Activated CD4-positive, CD25-positive, alpha-beta regulatory T cell treated with anti-CD3 and anti-CD28 coated beads, Interleukin-2, amount 50 U/mL, for 16 hours (primary cell): ENCODE measurements at regions not wholly inside any gene's neighbourhood (a gene's known extent, or its start where the extent isn't known, plus 50 kb on each side); places are given as distances from the start of the nearest gene placed in this dataset.

ENCODE experiments used
- DNase-seq: peaks from one replicate; pipeline ENCODE4 v3.0.0-alpha.2; 2020; ENCODE audit warnings: low read depth, low spot score

DNA sequence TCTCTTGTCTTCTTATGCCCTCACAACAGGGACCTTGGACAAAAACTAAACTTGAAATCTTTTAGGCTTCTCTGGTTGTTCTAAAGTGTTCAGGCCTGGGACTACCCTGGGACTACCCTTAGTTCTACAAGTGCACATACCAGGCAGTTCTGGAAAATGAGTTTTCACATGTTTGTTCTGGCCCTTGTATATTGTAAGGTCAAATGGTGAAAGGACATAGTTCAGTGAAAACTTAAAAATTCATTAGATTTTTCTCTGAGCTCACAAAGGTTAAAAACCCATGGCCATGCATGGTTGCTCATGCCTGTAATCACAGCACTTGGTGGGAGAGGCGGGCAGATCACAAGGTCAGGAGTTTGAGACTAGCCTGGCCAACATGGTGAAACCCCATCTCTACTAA lies 875.5 kb upstream of the FAM98A start:
- DNase-seq, result no peak

DNA sequence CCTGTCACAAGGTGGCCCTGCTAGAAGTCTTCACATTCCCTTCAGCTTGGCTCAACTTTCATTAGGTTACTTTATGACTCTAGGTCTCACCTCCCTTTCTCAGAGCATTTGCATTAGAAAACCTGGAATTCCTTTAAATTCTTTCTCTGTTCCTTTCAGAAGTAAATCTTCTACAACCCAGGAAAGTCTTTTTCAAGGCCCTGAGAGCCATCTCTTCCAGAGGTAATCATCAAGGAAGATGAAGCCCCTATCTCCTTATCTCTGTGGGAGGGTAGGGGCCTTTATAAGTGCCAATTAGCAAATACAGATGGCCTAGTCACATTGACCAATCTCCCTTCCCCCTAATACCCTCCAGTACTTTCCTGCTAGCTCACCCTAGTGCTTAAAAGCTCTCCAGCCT lies 848.0 kb upstream of the FAM98A start:
- DNase-seq, result no peak

DNA sequence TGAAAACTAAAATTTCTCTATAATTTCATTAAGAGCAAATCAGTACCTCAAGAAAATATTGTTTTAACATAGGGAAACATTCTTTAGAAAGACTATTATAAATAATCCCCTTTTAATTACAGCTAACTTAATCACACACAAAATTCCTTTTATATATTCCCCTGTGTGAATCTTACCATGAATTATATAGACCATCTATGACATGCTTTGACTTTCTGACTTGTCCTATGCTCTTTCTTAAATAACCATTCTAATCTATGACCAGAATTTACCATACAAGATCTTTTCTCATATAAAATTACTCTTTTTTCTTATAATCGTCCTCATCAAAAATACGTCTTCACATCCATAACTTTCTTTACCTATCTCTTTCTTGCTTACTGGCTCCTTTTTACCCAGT lies 824.2 kb upstream of the FAM98A start:
- DNase-seq, result no peak

DNA sequence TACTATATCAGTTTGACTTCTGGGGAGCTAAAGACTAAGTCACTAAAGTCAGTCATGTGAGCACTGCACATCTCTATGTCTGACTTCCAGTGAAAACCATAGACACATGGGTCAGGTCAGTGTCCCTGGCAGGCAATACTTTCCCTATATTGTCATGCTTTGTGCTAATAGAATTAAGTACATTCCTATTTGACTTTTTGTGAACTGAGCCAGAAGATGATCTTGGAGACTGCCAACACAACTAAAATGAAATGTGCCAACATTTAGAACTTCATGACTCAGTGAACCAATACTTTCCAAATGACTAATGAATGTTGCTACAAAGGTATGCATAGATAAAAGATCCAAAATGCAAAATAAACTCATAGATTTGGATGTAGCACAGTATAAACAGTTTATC lies 820.8 kb upstream of the FAM98A start:
- DNase-seq, result no peak

- no peak for DNase-seq
Observed at GRCh38 chr2:34416856-34417255, 817.8 kb upstream of the FAM98A start.

GRCh38 chr2:34414856-34415255 lies 815.8 kb upstream of the FAM98A start:
- DNase-seq, result no peak

GRCh38 chr2:34408100-34408499 lies 809.0 kb upstream of the FAM98A start:
- DNase-seq, result no peak

DNA sequence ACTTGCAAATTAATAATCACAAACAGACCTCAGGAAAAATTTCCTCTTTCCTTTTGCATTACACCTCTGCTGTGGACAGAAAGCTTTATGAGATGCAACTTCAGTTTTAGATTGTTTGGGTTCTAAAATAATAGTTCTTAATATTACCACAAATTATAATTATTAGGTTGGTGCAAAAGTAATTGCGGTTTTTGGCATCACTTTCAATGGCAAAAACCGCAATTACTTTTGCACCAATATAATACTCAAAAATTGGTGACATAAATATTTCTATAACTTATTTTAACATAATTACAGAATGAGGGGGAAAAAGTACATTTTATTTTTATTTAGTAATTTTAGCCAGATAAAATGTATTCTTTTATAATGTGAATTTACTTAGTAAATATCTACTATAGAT lies 804.4 kb upstream of the FAM98A start:
- DNase-seq, result no peak

DNA sequence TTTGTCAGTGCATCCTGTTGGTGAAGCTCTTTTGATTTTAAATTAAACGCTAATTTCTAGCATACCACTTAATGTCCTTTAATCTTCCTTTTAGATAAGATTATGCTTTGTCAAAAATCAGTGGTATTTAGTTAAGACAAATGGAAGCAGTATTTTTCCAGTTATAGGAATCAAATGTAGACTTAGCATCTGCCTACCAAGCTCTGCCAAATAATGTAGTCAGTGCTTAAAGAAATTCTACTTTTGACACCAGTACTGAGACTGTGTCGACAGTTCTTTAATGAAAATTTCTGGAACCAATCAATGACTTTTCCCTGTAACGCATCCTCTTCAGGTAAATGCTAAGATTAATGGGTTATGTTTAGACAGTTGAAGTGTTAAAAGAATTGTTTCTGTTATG lies 803.3 kb upstream of the FAM98A start:
- no peak for DNase-seq

GRCh38 chr2:34401186-34401585 lies 802.1 kb upstream of the FAM98A start:
- no peak for DNase-seq

- DNase-seq, result no peak
Observed at GRCh38 chr2:34388446-34388845, 789.3 kb upstream of the FAM98A start.

GRCh38 chr2:34387536-34387935 lies 788.4 kb upstream of the FAM98A start:
- DNase-seq, result no peak

DNA sequence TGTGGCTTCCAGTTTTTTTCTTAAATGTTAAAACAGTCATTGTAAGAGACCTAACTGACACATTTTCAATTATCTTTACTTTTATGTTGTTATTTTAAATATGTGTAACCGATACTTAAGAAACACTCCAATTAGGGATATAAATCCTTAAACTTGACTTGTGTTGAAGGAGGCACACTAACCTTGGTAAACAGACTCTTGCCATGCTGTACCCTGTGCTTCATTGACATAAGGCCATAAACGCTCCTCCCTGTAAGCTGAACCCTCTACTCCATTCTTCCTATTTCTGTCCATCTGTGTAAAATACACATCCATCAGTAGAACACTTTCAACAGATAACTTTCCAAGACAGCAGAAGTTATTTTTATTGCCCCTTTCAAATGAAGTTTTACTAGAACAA lies 780.5 kb upstream of the FAM98A start:
- DNase-seq, result no peak

- DNase-seq, result no peak
Observed at GRCh38 chr2:34373586-34374233, 774.6 kb upstream of the FAM98A start.

GRCh38 chr2:34372967-34373366 lies 773.9 kb upstream of the FAM98A start:
- no peak for DNase-seq

GRCh38 chr2:34371711-34372110 lies 772.6 kb upstream of the FAM98A start:
- no peak for DNase-seq

GRCh38 chr2:34368304-34368703 lies 769.2 kb upstream of the FAM98A start:
- DNase-seq, result no peak

DNA sequence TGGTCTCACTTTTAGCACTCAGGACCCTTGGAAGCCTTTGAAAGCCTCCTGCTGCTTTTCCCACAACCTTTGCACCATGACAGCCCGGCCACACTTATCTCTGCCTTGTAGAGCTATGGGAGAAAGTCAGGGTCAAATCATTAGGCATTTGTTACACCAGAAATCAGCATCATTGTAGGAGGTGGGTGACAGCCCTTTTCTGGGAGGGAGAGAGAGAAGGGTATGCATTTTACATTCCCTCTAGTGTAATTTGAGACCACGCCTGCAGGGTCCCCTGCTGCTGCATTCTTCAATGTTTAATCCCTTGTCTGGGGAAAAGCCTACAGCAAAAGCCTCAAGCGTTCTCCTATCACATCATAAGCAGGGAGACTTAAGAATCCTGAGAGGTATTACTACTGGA lies 766.8 kb upstream of the FAM98A start:
- no peak for DNase-seq

GRCh38 chr2:34365512-34365911 lies 766.4 kb upstream of the FAM98A start:
- no peak for DNase-seq

DNA sequence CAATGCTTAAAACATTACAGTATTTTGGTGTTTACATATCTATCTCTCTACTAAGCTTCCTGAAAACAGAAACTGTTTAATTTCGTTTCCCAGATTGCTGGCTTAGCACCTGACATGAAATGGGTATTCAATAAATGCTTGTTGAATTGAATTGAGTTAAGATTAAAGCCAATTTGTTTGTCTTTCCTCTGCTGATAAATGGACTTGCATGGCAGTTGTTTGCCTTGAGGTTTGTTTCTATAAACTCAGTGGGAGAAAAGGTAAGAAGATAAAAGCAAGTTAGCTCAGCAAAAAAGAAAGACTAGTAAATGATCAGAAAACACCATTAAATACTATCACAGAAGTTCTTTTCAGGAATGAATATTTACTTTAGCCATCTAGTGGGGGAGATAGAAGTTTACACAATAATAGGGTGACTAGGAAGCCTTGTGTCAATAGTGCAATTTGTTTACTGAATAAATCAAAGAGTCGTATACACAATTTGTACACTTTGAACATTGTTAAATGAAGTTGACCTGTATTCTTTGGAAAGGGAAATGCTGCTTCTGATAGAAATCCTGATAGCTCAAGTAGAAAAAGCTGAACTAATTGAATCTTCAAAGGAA lies 754.5 kb upstream of the FAM98A start:
- no peak for DNase-seq

- no peak for DNase-seq
Observed at GRCh38 chr2:34349527-34349926, 750.4 kb upstream of the FAM98A start.

GRCh38 chr2:34345030-34345429 lies 745.9 kb upstream of the FAM98A start:
- no peak for DNase-seq

GRCh38 chr2:34340307-34340706 lies 741.2 kb upstream of the FAM98A start:
- no peak for DNase-seq

GRCh38 chr2:34337735-34338134 lies 738.6 kb upstream of the FAM98A start:
- DNase-seq, result no peak
